Epithelial cell of proximal tubule (primary cell): ENCODE measurements at regions not wholly inside any gene's neighbourhood (a gene's known extent, or its start where the extent isn't known, plus 50 kb on each side); places are given as distances from the start of the nearest gene placed in this dataset.

Source experiments
- DNase-seq: peaks from one replicate; pipeline ENCODE4 v3.0.0-alpha.2; 2011; ENCODE audit warnings: low read depth
- H3K4me3 ChIP-seq: 2 replicates; pipeline ENCODE4 v1.5.1; 2011; ENCODE audit warnings: low read depth, mild to moderate bottlenecking, low read length
- CTCF ChIP-seq: conservative IDR thresholded peaks from 2 replicates; pipeline ENCODE4 v1.5.1; 2012; ENCODE audit warnings: low read depth, mild to moderate bottlenecking, low read length

DNA sequence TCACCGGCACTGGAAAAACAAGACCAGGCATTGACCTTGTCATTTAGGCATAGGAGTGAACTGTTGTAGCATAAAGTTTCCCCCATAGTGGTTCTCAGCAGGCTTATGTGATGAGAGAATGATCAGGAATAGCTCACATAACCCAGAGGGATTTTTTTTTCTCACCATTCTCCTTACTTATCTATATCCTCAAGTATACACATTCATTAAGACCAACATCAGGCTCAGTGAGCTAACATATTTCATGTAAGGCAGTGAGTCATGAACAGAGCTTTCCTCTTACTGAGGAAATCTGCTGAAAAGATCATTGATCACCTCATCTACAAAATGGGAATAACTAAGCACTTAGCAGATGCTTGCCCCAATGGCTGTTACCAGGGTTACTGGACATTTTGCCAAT is 396.6 kb upstream of the TMCO5A start:
- no peak for TF ChIP-seq CTCF
- H3K4me3 ChIP-seq, result no peak overlapping the region
- DNase-seq, result no peak

- TF ChIP-seq CTCF, result no peak
- H3K4me3 ChIP-seq, result no peak overlapping the region
- DNase-seq, result no peak
Observed at GRCh38 chr15:37548116-37548515, 386.3 kb upstream of the TMCO5A start.

- TF ChIP-seq CTCF, result no peak
- no peak overlapping the region for H3K4me3 ChIP-seq
- DNase-seq, result no peak
Observed at GRCh38 chr15:37550360-37551024, 383.9 kb upstream of the TMCO5A start.

GRCh38 chr15:37572401-37572800 is 362.0 kb upstream of the TMCO5A start:
- TF ChIP-seq CTCF, result no peak
- DNase-seq, result no peak
- no peak overlapping the region for H3K4me3 ChIP-seq

GRCh38 chr15:37574985-37575384 is 359.5 kb upstream of the TMCO5A start:
- no peak overlapping the region for H3K4me3 ChIP-seq
- no peak for DNase-seq
- TF ChIP-seq CTCF, result no peak

- TF ChIP-seq CTCF, result no peak
- no peak overlapping the region for H3K4me3 ChIP-seq
- DNase-seq, result no peak
Observed at GRCh38 chr15:37576952-37577351, 357.5 kb upstream of the TMCO5A start.

DNA sequence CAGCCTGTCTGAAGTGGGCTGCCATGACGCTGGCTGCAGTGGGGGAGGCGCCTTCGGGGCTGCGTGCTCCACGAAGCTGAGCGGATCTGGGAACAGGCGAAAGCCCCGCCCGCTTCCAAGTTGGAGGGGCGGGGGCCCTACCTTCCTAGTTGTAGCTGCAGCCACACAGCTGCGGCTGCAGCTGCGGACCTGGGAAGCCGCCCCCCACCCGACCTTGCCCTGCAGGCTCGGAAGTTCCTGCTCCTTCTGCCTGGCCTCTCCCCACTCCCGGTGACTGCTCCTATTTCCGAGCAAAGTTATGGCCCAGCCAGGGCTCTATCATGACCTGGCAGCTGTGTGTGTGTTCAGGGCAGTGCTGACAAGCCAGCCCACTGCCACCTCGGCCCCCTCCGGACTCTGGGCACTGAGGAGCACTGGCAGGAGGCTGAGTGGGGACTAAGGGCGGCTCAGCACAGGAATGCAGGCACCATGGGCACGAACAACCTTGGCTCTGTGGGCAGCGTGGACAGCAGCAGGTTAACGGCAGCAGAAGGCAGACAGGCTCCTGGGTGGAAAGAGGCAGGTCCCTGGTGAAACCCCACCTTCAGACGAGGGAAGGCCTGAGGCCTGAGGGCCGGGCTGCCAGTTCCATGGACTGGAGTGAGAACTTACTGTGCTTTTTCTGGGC is 352.4 kb upstream of the TMCO5A start:
- TF ChIP-seq CTCF, result no peak
- no peak for DNase-seq
- H3K4me3 ChIP-seq, result no peak overlapping the region
